ENCODE measurements at regions not wholly inside any gene's neighbourhood (a gene's known extent, or its start where the extent isn't known, plus 50 kb on each side); places are given as distances from the start of the nearest gene placed in this dataset.

- Mint-ChIP-seq H3K9me3 (no peaks in the 10 kb centered on the region), H3K4me1 (peaks cover 2 to 11% of the 10 kb centered on the region in 2 experiments; a peak in 2 of 4 replicates), H3K36me3 (ENCODE audit: insufficient read depth in 1 of 3, low read depth in 3 of 3) (no peaks in the 10 kb centered on the region; a peak in 1 of 7 replicates), H3K27ac (no peak overlapping the region), H3K4me3 (no peak overlapping the region), H3K27me3 (ENCODE audit: low read depth) (peaks cover 5% of the 10 kb centered on the region; the same call in 1 of the 2 replicates)
- no peaks in the 10 kb centered on the region for H3K79me1 ChIP-seq (ENCODE audit: insufficient read depth, low read depth, low read length, poor library complexity, severe bottlenecking)
- H4K91ac ChIP-seq (ENCODE audit: insufficient read length, low read depth, low read length): no peak overlapping the region
- H3K23me2 ChIP-seq (ENCODE audit: insufficient read length, low read depth, low read length, poor library complexity, severe bottlenecking): peaks cover 2% of the 10 kb centered on the region
- no peak overlapping the region for H2BK12ac ChIP-seq (ENCODE audit: insufficient read length, low read depth, low read length)
- H2BK5ac ChIP-seq (ENCODE audit: insufficient read length, low read length): no peak overlapping the region
- no peak overlapping the region for H3K14ac ChIP-seq (ENCODE audit: insufficient read depth, low read length)
- no peak overlapping the region for H3K4ac ChIP-seq (ENCODE audit: low read depth, low read length)
- H3K23ac ChIP-seq (ENCODE audit: insufficient read length, low read depth, low read length): no peak overlapping the region
- H3K4me2 ChIP-seq (ENCODE audit: insufficient read depth, insufficient read length, low read length): no peak overlapping the region
- H2AFZ ChIP-seq (ENCODE audit: low read length): no peak overlapping the region
- no peak overlapping the region for H3T11ph ChIP-seq (ENCODE audit: low read length)
- no peak overlapping the region for H3K56ac ChIP-seq (ENCODE audit: insufficient read length, low read depth, low read length)
- no peaks in the 10 kb centered on the region for H3K79me2 ChIP-seq (ENCODE audit: insufficient read depth, low read length)
- H3K4me1 ChIP-seq (ENCODE audit: insufficient read depth, low read length): no peaks in the 10 kb centered on the region; the same call in 1 of the 2 replicates
- H2AK5ac ChIP-seq (ENCODE audit: insufficient read length, low read length): no peak overlapping the region
- no peaks in the 10 kb centered on the region for H4K20me1 ChIP-seq (ENCODE audit: control insufficient read depth, insufficient read depth, insufficient read length)
- TF ChIP-seq CTCF (conservative IDR thresholded peaks at IDR 0.05): no peak
- H2BK15ac ChIP-seq (ENCODE audit: low read depth, low read length): no peak overlapping the region
- no peak for DNase-seq
- no peak overlapping the region for H3K27ac ChIP-seq (ENCODE audit: insufficient read length, low read depth, low read length)
- H3K9me3 ChIP-seq (ENCODE audit: control insufficient read depth, low read depth, low read length): no peaks in the 10 kb centered on the region
- H4K8ac ChIP-seq (replicated peaks; ENCODE audit: insufficient read length, low read depth, low read length): no peak overlapping the region
- no peak overlapping the region for H2BK20ac ChIP-seq (ENCODE audit: low read depth, low read length, poor library complexity, severe bottlenecking)
- H3K9ac ChIP-seq (ENCODE audit: extremely low read depth, insufficient read length, low read length): no peak overlapping the region
- no peak overlapping the region for H3K18ac ChIP-seq (ENCODE audit: insufficient read length, low read depth, low read length)
- no peak overlapping the region for H4K5ac ChIP-seq (ENCODE audit: insufficient read length, low read depth, low read length)
- no peaks in the 10 kb centered on the region for H3K27me3 ChIP-seq (ENCODE audit: insufficient read depth, low read length)
- no peak overlapping the region for H2BK120ac ChIP-seq (ENCODE audit: low read depth, low read length, poor library complexity, severe bottlenecking)
- WGBS (ENCODE audit: extremely low coverage, insufficient read length, low lambda C conversion rate): no CpG with 5 or more reads among the region's 2 CpGs
These were observed 147.1 kb downstream of the GLUL start for GRCh38 chr1:182244451-182244850.

Data from H9 (cell line).